Neural crest cell (in vitro differentiated cells): ENCODE measurements at regions not wholly inside any gene's neighbourhood (a gene's known extent, or its start where the extent isn't known, plus 50 kb on each side); places are given as distances from the start of the nearest gene placed in this dataset.

Source experiments
- DNase-seq: peaks from one replicate; pipeline ENCODE4 v3.0.0; 2021; ENCODE audit warnings: low read depth, mixed read lengths, low spot score
- H3K27ac Mint-ChIP-seq: one replicate; pipeline ENCODE4 v1.8.0; 2021; ENCODE audit warnings: mild to moderate bottlenecking, mixed read lengths; ENCODE audit not compliant: unreplicated experiment
- H3K27me3 Mint-ChIP-seq: 2 replicates; pipeline ENCODE4 v1.8.0; 2021; ENCODE audit warnings: low read depth, mild to moderate bottlenecking, mixed read lengths
- H3K36me3 Mint-ChIP-seq: 2 replicates; pipeline ENCODE4 v1.8.0; 2021; ENCODE audit warnings: low read depth, mild to moderate bottlenecking, mixed read lengths
- H3K4me1 Mint-ChIP-seq: 2 replicates; pipeline ENCODE4 v1.8.0; 2021; ENCODE audit warnings: mixed read lengths
- H3K4me3 Mint-ChIP-seq: one replicate; pipeline ENCODE4 v1.8.0; 2021; ENCODE audit warnings: mild to moderate bottlenecking, mixed read lengths
- H3K9me3 Mint-ChIP-seq: 2 replicates; pipeline ENCODE4 v1.8.0; 2021; ENCODE audit warnings: mixed read lengths
- TF ChIP-seq, protein P1 (sequence below): fragments of 200-600 bp; sonication (generic); conservative IDR thresholded peaks from 2 replicates; pipeline ENCODE4 v1.5.0; 2021; ENCODE audit warnings: antibody characterized with exemption, mild to moderate bottlenecking

DNA sequence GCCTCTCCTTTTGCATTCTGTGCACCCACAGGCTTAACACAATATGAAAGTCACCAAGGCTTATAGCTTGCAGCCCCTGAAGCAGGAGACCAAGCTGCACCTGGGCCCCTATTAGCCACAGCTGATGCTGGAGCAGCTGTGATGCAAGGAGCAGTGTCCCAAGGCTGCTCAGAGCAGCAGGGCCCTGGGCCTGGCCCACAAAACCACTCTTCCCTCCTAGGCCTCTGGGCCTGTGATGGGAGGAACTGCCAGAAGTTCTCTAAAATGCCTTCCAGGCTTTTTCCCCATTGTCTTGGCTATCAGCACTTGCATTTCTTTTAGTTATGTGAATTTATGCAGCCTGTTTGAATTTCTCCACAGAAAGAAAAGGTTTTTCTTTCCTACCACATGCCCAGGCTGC lies 89.5 kb upstream of the KCTD3 start:
- DNase-seq: no peak
- Mint-ChIP-seq H3K4me1 (no peaks in the 10 kb centered on the region), H3K27me3 (no peaks in the 10 kb centered on the region), H3K27ac (no peak overlapping the region), H3K36me3 (no peaks in the 10 kb centered on the region), H3K9me3 (no peaks in the 10 kb centered on the region), H3K4me3 (no peak overlapping the region)
- TF ChIP-seq, protein P1, sequence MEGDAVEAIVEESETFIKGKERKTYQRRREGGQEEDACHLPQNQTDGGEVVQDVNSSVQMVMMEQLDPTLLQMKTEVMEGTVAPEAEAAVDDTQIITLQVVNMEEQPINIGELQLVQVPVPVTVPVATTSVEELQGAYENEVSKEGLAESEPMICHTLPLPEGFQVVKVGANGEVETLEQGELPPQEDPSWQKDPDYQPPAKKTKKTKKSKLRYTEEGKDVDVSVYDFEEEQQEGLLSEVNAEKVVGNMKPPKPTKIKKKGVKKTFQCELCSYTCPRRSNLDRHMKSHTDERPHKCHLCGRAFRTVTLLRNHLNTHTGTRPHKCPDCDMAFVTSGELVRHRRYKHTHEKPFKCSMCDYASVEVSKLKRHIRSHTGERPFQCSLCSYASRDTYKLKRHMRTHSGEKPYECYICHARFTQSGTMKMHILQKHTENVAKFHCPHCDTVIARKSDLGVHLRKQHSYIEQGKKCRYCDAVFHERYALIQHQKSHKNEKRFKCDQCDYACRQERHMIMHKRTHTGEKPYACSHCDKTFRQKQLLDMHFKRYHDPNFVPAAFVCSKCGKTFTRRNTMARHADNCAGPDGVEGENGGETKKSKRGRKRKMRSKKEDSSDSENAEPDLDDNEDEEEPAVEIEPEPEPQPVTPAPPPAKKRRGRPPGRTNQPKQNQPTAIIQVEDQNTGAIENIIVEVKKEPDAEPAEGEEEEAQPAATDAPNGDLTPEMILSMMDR: no peak

DNA sequence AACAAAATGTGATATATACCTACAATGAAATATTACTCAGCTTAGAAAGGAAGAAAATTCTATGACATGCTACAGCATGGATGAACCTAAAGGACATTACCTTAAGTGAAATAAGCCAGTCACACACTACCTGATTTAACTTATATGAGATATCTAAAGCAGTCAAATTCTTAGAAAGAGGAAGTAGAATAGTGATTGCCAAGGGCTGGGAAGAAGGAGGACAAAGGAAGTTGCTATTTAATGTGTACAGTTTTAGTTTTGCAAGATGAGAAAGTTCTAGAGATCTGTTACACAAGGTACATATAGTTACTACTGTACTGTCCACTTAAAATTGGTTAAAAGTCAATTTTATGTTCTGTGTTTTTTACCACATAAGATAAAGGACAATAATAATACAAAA lies 87.5 kb upstream of the KCTD3 start:
- TF ChIP-seq, protein P1: no peak
- Mint-ChIP-seq H3K27me3 (no peaks in the 10 kb centered on the region), H3K4me1 (peaks cover 8% of the 10 kb centered on the region), H3K36me3 (no peaks in the 10 kb centered on the region), H3K9me3 (no peaks in the 10 kb centered on the region), H3K4me3 (no peak overlapping the region), H3K27ac (no peak overlapping the region)
- DNase-seq: no peak

DNA sequence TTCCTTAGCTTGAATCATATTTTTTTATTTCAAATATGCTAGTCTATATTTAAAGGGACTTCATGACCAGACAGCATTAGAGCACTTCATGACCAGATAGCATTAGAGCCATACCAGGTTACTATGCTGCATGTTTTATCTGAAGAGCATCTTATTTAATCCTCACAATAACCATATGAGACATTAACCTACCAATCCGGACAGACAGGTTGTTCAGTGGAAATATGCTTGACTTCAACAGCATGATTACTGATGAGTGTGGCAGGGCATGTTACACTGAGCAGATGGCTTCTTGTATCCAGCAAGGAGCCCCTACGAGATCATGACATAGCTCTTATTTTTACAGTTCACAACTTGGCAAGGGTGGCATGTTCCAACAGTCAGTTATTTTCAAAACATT lies 85.0 kb upstream of the KCTD3 start:
- peaks cover 16% of the 10 kb centered on the region for H3K4me1 Mint-ChIP-seq
- peaks cover 1% of the 10 kb centered on the region for H3K9me3 Mint-ChIP-seq
- DNase-seq: no peak
- no peak overlapping the region for H3K27ac Mint-ChIP-seq
- no peaks in the 10 kb centered on the region for H3K27me3 Mint-ChIP-seq
- H3K4me3 Mint-ChIP-seq: no peak overlapping the region
- H3K36me3 Mint-ChIP-seq: no peaks in the 10 kb centered on the region
- TF ChIP-seq, protein P1: no peak

DNA sequence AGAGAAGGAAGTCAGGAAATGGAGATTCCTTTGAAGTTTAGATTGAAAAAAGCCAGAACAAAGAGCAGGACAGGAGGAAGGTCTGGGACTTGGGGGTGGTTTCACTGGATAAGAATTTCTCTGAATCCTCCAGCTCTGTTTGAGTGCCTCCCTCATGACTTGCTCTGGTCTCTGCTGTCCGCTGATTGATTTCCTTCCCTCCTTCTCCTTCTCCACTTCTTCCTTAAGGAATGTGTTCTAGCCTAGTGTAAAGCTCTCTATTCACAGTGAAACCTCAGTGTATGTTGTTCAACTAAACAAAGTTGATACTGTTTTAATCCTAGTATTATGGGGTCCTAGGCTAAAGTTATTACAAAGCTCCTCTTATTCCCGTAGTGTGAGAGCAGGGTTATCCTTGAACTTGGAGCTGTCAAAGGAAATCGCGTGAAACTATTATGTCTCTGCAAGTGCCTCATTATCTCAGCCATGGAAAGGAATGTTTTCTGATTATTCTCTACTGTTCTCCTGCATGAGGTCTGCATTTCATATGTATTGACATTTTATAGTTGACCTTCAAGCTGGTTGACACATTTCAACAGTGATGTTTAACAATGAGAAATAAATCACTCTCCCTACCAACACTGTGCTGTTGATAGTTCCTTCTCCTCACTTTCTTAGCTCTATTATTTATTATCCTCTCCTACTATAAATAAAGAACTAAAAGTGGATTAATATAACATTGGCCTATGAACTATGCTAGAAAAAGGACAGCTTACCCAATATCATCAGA lies 82.7 kb upstream of the KCTD3 start:
- Mint-ChIP-seq H3K27ac (peak overlapping the region; percentile 92), H3K36me3 (no peaks in the 10 kb centered on the region), H3K4me1 (peaks cover 16% of the 10 kb centered on the region), H3K27me3 (no peaks in the 10 kb centered on the region), H3K9me3 (peaks cover 3% of the 10 kb centered on the region), H3K4me3 (peak overlapping the region; percentile 7)
- no peak for DNase-seq
- TF ChIP-seq, protein P1: no peak

DNA sequence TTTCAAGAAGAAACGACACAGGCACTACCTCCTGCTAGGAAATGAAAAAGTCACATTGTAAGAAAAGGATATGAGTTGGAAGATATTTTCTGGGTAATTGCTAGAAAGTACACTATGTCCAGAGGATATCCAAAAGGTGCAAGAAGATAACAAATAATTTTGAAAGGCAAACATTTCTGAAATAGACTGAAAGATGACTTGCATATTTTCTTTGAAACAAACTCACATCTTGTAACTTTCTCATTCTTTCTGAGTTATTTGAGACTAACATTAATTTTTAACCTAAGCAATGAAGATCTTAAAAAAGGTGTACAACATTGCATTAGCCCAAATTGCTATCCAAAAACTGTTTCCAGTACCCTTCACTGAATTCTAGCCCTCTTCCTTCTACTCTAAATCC lies 79.6 kb upstream of the KCTD3 start:
- no peak overlapping the region for H3K27ac Mint-ChIP-seq
- H3K4me3 Mint-ChIP-seq: no peak overlapping the region
- peaks cover 8% of the 10 kb centered on the region for H3K36me3 Mint-ChIP-seq
- peaks cover 16% of the 10 kb centered on the region for H3K4me1 Mint-ChIP-seq
- H3K27me3 Mint-ChIP-seq: no peaks in the 10 kb centered on the region
- TF ChIP-seq, protein P1: no peak
- peaks cover 11% of the 10 kb centered on the region for H3K9me3 Mint-ChIP-seq
- DNase-seq: no peak
